GM23248 (cell line): ENCODE measurements at regions not wholly inside any gene's neighbourhood (a gene's known extent, or its start where the extent isn't known, plus 50 kb on each side); places are given as distances from the start of the nearest gene placed in this dataset.

Experiments
- EZH2 ChIP-seq: fragments of 200-600 bp; sonication (generic); IDR thresholded peaks from 2 replicates; pipeline ENCODE4 v1.6.1; 2018; ENCODE audit warnings: antibody characterized with exemption, mild to moderate bottlenecking; ENCODE audit not compliant: insufficient read depth, poor library complexity, severe bottlenecking
- EZH2phosphoT487 ChIP-seq: fragments of 200-600 bp; sonication (generic); IDR thresholded peaks from 2 replicates; pipeline ENCODE4 v1.6.1; 2018; ENCODE audit warnings: antibody characterized with exemption, moderate library complexity, mild to moderate bottlenecking, low read depth; ENCODE audit not compliant: insufficient read depth

DNA sequence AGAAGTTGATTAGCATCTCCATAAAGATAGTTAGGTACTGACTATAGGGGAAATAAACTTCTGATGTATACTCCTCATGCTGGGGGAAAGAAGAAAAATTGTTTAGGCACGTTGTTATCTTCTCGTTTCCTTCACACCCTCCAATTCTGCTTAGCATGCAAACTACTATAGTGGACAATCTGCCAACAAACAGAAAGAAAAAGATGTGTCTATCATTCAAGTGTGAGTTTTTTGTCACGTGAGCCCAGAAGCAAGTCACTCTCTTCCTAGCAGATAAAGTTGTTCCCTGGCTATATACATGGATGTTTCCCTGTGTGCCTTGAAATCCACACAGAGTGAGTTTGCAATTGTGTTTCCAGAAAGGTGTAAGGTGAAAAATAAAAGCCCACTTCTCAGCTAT, 318.4 kb downstream of the CWC27 start:
- TF ChIP-seq EZH2 = no peak
- TF ChIP-seq EZH2phosphoT487 = no peak
